ENCODE measurements at regions not wholly inside any gene's neighbourhood (a gene's known extent, or its start where the extent isn't known, plus 50 kb on each side); places are given as distances from the start of the nearest gene placed in this dataset.

DNA sequence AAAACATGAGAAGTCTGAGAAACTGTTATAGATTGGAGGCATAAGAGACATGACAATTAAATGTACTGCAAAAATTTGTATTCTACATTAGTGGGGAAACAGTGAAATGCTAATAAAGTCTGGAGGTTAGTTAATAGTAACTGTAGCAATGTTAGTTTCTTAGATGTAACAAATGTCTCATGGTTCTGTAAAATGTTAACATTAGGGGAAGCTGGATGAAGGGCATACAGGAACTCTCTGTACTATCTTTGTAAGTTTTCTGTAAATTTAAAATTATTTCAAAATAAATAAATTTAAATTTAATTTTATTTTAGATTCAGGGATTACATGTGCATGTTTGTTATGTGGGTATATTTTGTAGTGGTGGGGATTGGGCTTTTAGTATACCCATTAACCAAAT is 70.0 kb upstream of the IRX6 start:
- Histone ChIP-seq H3K9me2 (ENCODE audit: insufficient read depth) (no peaks in the 10 kb centered on the region), H3K9me3 (ENCODE audit: insufficient read depth, low read depth) (no peaks in the 10 kb centered on the region), H3K4me3 (no peak overlapping the region), H3K4me1 (replicated peaks; ENCODE audit: insufficient read depth) (no peaks in the 10 kb centered on the region), H3F3A (ENCODE audit: insufficient read depth, low read depth) (no peaks in the 10 kb centered on the region), H2AFZ (no peak overlapping the region), H4K20me1 (ENCODE audit: insufficient read depth) (no peaks in the 10 kb centered on the region), H3K4me2 (no peak overlapping the region), H3K79me2 (ENCODE audit: low read depth) (no peaks in the 10 kb centered on the region), H3K27me3 (ENCODE audit: insufficient read depth, low read depth) (no peaks in the 10 kb centered on the region), H3K36me3 (ENCODE audit: low read depth) (no peaks in the 10 kb centered on the region), H3K27ac (no peak overlapping the region)
- ChIA-PET POLR2A (ENCODE audit: unreplicated experiment) (no interaction called here), CTCF (no interaction called here)
- TF ChIP-seq CTCF (conservative IDR thresholded peaks at IDR 0.05) = no peak
- no peak for TF ChIP-seq EZH2 (IDR thresholded peaks at IDR 0.05; ENCODE audit: low read depth)
- no TSS peak for BruUV-seq (replicated peaks)
- DNase-seq = no peak
- intact Hi-C loops (cut with micrococcal nuclease; ENCODE audit: unreplicated experiment) = loop anchor here (10.0 kb wide), 1 partner anchor 1479 kb away; no protein-coding TSS in a partner anchor

GRCh38 chr16:55255733-55256282 is 68.2 kb upstream of the IRX6 start:
- intact Hi-C loops (cut with micrococcal nuclease; ENCODE audit: unreplicated experiment) = loop anchor here (10.0 kb wide), 1 partner anchor 1481 kb away; no protein-coding TSS in a partner anchor
- BruUV-seq (replicated peaks) = no TSS peak

GRCh38 chr16:55256412-55257016 is 67.5 kb upstream of the IRX6 start:
- TF ChIP-seq CTCF (conservative IDR thresholded peaks at IDR 0.05) = no peak
- no peak for TF ChIP-seq EZH2 (IDR thresholded peaks at IDR 0.05; ENCODE audit: low read depth)
- no TSS peak for BruUV-seq (replicated peaks)
- no peaks in the 10 kb centered on the region for H3K79me2 ChIP-seq (ENCODE audit: low read depth)
- no peaks in the 10 kb centered on the region for H4K20me1 ChIP-seq (ENCODE audit: insufficient read depth)
- H3K9me2 ChIP-seq (ENCODE audit: insufficient read depth) = no peaks in the 10 kb centered on the region
- no peaks in the 10 kb centered on the region for H3K9me3 ChIP-seq (ENCODE audit: insufficient read depth, low read depth)
- no peaks in the 10 kb centered on the region for H3K4me1 ChIP-seq (replicated peaks; ENCODE audit: insufficient read depth)
- no peaks in the 10 kb centered on the region for H3K27me3 ChIP-seq (ENCODE audit: insufficient read depth, low read depth)
- no peak overlapping the region for H3K4me2 ChIP-seq
- H2AFZ ChIP-seq = no peak overlapping the region
- no peak for DNase-seq
- intact Hi-C loops (cut with micrococcal nuclease; ENCODE audit: unreplicated experiment) = loop anchor here (10.0 kb wide), 1 partner anchor 1482 kb away; no protein-coding TSS in a partner anchor
- H3K36me3 ChIP-seq (ENCODE audit: low read depth) = no peaks in the 10 kb centered on the region
- ChIA-PET POLR2A (ENCODE audit: unreplicated experiment) (no interaction called here), CTCF (no interaction called here)
- H3K27ac ChIP-seq = no peak overlapping the region
- no peak overlapping the region for H3K4me3 ChIP-seq
- no peaks in the 10 kb centered on the region for H3F3A ChIP-seq (ENCODE audit: insufficient read depth, low read depth)

More at GRCh38 chr16:55255733-55256282, 68.2 kb upstream of the IRX6 start:
- CTCF ChIA-PET = no interaction called here
- H3K9me3 ChIP-seq (ENCODE audit: insufficient read depth, low read depth) = no peaks in the 10 kb centered on the region
- POLR2A ChIA-PET (ENCODE audit: unreplicated experiment) = no interaction called here
- no peaks in the 10 kb centered on the region for H3K4me1 ChIP-seq (replicated peaks; ENCODE audit: insufficient read depth)
- no peaks in the 10 kb centered on the region for H3F3A ChIP-seq (ENCODE audit: insufficient read depth, low read depth)
- H3K9me2 ChIP-seq (ENCODE audit: insufficient read depth) = no peaks in the 10 kb centered on the region
- TF ChIP-seq CTCF (conservative IDR thresholded peaks at IDR 0.05) (no peak), EZH2 (IDR thresholded peaks at IDR 0.05; ENCODE audit: low read depth) (no peak)
- no peaks in the 10 kb centered on the region for H3K79me2 ChIP-seq (ENCODE audit: low read depth)
- H3K4me2 ChIP-seq = no peak overlapping the region
- H3K27ac ChIP-seq = no peak overlapping the region
- H4K20me1 ChIP-seq (ENCODE audit: insufficient read depth) = no peaks in the 10 kb centered on the region
- no peak overlapping the region for H2AFZ ChIP-seq
- no peak overlapping the region for H3K4me3 ChIP-seq
- no peaks in the 10 kb centered on the region for H3K36me3 ChIP-seq (ENCODE audit: low read depth)
- no peaks in the 10 kb centered on the region for H3K27me3 ChIP-seq (ENCODE audit: insufficient read depth, low read depth)
- DNase-seq = no peak
